ENCODE measurements at regions not wholly inside any gene's neighbourhood (a gene's known extent, or its start where the extent isn't known, plus 50 kb on each side); places are given as distances from the start of the nearest gene placed in this dataset.

DNA sequence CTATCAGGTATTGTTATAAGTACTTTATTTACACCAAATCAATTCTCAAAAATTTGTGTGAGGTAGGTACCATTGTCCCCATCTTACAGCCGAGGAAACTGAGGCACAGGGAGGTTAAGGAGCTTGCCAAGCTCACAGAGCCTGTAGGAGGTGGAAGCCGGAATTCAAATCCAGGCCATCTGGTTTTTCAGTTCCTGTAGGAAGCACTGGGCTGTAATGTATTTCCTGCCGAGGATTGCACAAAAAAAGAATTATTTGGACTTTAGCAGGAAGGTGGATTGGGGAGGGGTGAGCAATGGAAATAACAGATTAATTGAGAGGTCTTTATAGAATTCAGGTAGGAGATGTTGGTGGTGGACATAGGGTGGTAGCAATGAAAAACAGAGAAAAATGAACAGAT lies 315.3 kb upstream of the AUTS2 start:
- TF ChIP-seq POLR2A (IDR thresholded peaks at IDR 0.05) (no peak), EP300 (IDR thresholded peaks at IDR 0.05) (no peak), POLR2AphosphoS5 (IDR thresholded peaks at IDR 0.05) (no peak)
- TF ChIP-seq, protein P1, sequence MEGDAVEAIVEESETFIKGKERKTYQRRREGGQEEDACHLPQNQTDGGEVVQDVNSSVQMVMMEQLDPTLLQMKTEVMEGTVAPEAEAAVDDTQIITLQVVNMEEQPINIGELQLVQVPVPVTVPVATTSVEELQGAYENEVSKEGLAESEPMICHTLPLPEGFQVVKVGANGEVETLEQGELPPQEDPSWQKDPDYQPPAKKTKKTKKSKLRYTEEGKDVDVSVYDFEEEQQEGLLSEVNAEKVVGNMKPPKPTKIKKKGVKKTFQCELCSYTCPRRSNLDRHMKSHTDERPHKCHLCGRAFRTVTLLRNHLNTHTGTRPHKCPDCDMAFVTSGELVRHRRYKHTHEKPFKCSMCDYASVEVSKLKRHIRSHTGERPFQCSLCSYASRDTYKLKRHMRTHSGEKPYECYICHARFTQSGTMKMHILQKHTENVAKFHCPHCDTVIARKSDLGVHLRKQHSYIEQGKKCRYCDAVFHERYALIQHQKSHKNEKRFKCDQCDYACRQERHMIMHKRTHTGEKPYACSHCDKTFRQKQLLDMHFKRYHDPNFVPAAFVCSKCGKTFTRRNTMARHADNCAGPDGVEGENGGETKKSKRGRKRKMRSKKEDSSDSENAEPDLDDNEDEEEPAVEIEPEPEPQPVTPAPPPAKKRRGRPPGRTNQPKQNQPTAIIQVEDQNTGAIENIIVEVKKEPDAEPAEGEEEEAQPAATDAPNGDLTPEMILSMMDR (IDR thresholded peaks at IDR 0.05), result no peak

Data from gastroesophageal sphincter (tissue), 3 donors.